ENCODE measurements at regions not wholly inside any gene's neighbourhood (a gene's known extent, or its start where the extent isn't known, plus 50 kb on each side); places are given as distances from the start of the nearest gene placed in this dataset.

DNA sequence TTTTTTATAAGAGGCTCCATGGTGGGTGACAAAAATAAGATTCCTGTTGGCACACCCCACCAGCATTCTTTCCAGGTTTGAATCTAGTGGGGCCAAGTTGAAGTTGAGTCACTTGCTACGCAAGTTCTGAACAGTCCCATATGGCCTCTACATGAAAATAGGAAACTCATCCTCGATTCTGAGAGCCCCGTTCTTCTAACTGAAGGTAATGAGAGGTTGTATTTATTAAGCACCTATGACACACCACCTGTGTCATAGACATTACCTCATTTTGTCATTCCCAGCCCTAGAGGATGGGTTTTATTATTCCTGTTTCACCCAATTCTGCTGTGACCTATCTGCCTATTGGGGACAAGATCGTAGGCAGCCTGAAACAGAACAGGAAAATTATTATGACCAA lies 131.7 kb downstream of the ACTL7B start:
- no peak for DNase-seq (ENCODE audit: low read depth in 1 of 2, low spot score in 1 of 2)

DNA sequence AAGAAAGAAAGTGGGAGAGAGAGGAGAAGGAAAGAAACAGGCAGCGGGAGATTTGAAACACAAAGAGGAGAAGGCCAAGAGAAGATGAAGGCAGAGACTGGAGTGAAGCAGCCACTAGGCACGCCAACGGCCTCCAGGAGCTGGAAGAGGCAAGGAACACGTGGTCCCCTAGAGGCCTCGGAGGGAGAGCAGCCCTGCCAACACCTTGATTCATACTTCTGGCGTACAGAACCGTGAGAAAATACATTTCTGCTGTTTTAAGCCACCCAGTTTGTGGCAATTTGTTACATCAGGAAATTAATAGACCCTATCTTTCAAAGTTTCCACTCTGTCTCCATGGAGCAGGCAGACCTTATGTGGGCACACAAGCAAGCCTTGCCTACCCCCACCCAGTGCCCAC lies 133.4 kb downstream of the ACTL7B start:
- no peak for DNase-seq (ENCODE audit: low read depth in 1 of 2, low spot score in 1 of 2)

DNA sequence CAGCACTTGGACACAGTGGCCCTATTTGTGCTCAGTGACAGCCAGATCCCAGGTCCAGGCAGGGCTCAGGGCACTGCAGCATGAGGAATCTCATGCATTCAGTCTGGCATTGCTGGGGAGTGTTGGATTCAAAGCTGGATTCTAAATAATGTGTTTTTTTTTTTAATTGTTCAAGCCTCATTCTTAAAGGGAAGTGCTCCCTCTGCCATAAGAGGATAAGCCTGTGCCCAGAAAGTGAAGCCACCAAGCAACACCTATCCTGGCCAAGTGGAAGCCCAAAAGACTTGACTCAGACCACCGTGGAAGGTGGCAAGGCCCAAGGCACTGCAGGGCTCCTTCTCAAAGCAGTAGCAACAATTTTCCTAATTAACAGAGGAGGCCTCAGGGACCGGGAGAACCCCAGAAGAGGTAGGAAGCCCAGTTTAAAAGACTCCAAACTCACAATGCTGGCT lies 135.6 kb downstream of the ACTL7B start:
- no peak for DNase-seq (ENCODE audit: low read depth in 1 of 2, low spot score in 1 of 2)

DNA sequence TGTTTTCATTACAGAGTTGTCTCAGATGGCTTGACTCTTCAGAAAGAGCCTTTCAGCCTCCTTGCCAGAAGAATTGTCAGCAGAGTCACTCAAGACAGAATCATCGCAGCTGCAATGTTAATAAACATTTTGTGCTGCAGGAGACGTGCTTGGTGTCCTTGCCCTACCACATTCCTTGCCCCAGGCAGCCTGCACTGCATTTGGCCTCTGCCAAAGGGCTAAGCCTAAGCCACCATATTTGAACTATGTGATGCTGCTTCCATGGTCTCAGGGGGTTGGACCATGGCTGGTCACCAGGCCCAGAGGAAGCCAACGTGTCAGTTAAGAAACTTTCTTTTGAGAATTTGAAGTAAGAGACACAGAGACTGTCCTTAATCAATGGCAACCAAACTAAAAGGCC lies 145.4 kb downstream of the ACTL7B start:
- DNase-seq (ENCODE audit: low read depth in 1 of 2, low spot score in 1 of 2), result no peak

DNA sequence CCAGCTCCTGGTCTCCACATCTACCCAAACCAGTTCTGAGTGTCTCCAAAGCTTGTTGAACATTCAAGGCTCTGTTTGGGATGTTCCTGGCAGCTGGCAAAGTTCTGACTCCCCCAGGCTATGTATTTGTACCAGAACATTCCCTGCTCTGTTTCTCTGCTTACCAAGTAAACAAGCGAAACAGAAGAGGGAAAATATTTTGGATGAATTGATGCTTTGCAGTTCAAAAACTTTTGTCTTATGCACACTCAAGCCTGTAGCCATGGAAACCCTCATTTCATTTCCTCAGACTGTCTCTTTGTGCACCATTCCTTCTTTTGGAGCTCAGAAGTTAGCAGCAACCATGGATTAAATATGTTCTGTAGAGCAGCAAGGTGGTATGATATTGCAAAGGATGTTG lies 145.8 kb downstream of the ACTL7B start:
- DNase-seq (ENCODE audit: low read depth in 1 of 2, low spot score in 1 of 2), result no peak

DNA sequence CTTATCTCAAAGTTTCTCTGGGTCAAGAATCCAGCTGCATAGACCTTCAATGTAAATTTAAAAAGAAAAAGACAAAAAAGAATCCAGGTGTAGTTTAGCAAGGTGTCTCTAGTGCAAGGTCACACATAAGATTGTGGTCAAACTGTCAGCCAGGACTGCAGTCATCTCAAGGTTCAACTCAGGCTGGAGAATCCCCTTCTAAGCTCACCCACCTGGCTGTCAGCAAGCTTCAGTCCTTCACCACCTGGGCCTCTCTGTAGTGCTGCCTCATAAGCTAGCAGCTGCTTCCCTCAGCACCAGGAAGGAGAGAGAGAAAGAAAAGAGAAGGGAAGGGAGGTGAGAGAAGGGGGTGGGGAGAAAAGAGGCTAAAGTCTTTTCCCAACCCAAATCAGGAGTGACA lies 146.7 kb downstream of the ACTL7B start:
- no peak for DNase-seq (ENCODE audit: low read depth in 1 of 2, low spot score in 1 of 2)

DNA sequence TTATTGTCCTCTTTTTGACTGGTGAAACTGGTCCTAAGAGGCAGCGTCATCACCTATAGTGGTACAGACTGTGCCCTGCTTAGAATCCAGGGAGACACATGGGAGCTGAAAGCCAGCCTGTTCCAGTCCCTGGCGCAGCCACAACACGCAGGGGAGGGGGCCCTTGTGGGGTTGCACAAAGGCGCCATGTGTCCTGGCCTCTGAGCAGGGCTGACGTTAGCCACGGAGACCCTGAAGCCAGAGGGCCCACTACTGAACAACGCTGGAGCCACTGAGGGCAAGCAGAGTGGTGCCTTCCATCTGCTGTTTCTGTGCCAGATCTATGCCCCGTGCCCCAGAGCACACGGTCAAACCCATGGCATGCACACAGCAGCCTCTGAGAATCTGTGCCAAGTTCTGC lies 147.3 kb downstream of the ACTL7B start:
- no peak for DNase-seq (ENCODE audit: low read depth in 1 of 2, low spot score in 1 of 2)

DNA sequence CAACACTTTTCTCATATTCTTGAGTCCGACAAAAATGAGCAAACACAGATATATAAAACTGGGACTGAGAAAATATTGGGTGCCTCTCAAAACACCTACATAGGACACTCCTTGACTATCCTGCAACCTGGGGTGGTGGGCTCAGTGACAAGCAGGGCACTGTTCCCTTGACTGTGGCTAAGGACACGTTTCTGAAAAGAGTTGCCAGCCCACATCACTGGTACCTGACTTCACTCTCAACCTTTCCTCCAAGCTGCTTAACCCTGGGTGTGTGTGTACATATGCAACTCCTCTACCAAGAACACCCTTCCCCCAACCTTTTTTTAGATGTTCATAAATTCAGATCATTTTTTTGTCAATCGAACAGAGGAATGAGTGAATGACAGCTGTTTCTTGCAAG lies 148.7 kb downstream of the ACTL7B start:
- no peak for DNase-seq (ENCODE audit: low read depth in 1 of 2, low spot score in 1 of 2)

DNA sequence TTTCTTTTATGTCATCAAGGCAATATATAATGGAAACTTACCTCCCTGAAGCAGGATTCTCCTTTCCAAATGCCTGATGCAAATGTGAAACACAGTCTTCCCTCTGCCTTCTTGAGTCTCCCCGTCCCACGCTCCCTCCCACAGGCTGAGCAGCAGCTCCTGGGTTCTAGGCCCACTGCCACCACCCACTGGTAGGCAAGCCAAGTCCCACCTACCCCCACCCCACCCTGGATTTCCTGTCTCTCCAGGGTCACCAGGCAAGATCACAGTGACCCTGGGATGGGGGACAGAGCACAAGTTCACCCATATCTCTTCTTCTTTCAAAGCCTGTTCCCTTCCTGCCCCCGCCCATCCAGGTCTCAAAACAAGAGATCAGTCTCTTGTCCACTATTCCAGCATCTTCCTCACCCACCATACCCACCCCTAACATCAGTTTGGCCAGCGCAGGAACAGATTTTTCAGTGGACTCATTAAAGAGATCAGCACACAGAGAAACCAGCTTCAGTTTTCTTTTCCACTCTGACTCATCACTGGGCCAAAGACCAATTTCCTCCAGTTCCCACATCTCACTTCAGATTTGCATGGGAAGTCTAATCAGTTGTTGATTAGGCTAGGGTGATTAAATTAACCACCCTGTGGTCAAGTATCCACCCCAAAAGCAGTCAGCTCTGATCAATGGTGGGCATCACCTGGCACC lies 151.5 kb downstream of the ACTL7B start:
- no peak for DNase-seq (ENCODE audit: low read depth in 1 of 2, low spot score in 1 of 2)

DNA sequence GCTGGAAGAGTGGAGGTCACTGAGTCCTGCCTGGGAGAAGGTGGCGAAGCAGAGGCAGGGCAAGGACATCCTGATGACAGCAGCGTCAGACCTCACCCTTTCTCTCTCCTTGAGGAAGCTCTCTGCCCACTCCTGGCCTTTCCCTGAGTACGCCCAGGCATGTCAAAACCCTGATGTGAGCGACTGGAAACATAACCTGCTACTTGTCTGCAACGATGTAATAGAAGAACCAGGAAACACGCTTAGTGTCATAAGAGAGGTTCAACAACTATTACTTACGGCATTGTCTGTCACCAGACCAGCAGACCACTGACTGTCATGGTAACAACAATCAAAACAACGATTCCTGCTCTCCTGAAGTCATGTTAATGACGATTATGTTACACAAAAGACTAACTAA lies 152.4 kb downstream of the ACTL7B start:
- no peak for DNase-seq (ENCODE audit: low read depth in 1 of 2, low spot score in 1 of 2)

DNA sequence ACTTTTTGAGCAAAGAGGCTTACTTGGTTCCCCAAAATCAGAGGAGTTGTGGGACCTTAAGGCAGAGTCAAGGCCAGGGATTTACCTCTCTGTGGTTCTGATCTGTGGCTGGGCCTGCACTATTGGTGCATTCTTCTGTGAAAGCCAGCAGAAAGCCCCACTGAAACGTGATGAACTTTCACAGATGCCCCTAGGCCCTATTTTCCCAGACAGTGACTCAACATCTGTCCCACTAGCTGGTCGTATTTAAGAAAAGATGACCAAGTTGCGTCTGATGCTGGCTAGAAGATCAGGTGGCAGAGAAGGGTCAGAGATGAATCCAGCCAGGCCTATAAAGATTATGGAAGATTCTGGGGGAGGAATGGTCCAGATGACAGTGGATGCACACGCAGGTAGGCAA lies 153.1 kb downstream of the ACTL7B start:
- DNase-seq (ENCODE audit: low read depth in 1 of 2, low spot score in 1 of 2), result no peak

DNA sequence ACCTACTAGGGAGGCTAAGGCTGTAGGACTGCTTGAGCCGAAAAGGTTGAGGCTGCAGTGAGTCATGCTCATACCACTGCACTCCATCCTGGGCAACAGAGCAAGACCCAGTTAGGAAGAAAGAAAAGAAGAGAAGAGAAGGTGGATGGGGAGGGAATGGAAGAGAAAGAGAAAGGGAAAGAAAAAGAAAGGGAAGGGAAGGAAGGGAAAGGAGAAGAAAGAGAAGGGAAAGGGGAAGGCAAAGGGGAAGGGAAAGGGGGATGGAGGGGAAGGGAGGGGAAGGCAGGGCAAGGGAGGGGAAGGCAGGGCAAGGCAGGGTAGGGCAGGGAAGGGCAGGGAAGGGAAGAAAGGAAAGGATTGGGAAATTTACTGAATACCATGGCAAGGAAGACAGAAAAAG lies 157.0 kb downstream of the ACTL7B start:
- DNase-seq (ENCODE audit: low read depth in 1 of 2, low spot score in 1 of 2), result no peak

DNA sequence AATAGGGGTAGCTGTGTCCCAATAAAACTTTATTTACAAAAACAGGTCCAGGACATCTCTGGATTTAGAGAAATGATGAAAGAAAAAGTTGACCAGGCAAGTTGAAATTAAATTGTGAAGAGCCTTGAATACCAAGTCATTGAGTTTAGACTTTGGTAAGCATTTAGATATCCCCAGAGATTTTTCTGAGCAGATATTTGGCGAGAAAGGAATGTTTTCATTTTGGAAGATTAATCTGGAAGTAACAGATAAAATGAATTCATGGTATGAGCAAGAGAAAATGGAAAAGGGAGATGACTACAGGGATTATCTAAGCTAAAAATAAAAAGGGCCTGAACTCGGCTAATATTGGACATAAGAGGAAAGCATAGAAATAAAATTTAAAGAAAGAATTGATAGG lies 157.6 kb downstream of the ACTL7B start:
- DNase-seq (ENCODE audit: low read depth in 1 of 2, low spot score in 1 of 2), result no peak

DNA sequence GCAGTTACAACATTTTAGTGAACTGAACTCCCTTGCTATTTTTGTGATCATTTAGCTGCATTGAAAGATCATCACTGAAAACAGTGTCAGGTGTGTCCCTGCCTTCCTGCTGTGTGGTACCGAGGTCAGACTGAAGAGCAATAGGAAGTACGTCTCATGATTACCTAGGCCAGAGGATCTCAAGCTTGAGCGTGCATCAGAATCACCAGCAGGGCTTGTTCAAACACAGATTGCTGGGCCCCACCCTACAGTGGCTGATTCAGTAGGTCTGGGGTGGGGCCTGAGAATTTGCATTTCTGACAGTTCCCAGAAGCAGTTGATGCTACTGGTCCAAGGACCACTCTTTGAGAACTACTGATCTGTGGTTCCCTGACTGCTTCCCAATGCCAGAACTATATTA lies 159.6 kb downstream of the ACTL7B start:
- no peak for DNase-seq (ENCODE audit: low read depth in 1 of 2, low spot score in 1 of 2)

DNA sequence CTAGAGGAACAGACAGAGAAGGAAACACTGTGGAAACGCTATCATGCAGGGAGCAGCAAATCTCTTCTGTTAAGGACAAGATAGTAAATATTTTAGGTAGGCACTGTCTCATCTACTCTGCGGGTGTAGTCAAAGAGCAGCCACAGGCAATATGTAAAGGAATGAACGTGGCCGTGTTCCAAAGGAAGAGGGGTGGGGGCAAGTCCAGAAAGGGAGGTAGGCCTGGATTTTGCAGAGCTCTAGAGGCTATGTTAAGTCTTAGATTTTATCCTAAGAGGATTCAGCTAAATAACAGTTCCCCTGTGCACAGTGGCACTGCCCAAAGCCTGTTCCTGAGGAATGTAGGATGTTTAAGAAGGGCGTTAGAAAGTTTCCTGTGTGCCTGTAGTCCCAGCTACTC lies 161.6 kb downstream of the ACTL7B start:
- DNase-seq (ENCODE audit: low read depth in 1 of 2, low spot score in 1 of 2), result no peak

DNA sequence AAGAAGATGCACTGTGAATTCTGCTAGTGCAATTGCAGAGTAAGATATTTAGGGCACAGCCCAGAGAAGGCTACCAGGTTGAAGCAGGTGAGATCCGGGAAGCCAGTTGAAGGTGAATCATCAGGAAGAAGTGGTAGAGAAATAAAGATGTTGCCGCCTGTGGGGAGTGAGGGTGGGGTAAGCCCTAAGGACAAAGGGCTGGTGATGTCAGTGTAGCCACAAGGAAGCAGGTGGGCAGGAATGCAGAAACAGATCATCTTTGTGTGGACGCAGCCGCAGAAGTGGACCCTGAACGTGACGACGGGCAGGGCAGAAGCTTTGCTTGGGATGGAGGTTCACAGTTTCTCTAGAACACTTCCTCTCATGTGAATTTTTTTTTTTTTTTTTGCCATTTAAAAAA lies 164.2 kb downstream of the ACTL7B start:
- no peak for DNase-seq (ENCODE audit: low read depth in 1 of 2, low spot score in 1 of 2)

DNA sequence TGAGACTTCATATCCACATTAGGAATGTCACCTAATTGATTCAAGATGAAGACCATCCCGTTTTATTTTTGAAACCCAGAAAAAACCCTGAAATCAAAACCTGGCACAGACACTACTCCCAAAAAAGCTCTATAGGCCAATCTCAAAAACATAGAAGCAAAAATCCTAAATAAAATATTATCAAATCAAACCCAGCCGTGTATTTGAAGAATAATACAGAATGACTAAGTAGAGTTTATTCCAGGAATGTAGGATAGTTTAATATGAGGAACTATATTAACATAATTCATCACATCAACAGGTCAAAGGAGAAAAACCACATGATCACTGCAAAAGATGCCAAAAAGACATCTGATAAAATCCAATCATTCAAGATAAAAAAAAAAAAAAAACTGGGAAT lies 167.1 kb downstream of the ACTL7B start:
- DNase-seq (ENCODE audit: low read depth in 1 of 2, low spot score in 1 of 2), result no peak

DNA sequence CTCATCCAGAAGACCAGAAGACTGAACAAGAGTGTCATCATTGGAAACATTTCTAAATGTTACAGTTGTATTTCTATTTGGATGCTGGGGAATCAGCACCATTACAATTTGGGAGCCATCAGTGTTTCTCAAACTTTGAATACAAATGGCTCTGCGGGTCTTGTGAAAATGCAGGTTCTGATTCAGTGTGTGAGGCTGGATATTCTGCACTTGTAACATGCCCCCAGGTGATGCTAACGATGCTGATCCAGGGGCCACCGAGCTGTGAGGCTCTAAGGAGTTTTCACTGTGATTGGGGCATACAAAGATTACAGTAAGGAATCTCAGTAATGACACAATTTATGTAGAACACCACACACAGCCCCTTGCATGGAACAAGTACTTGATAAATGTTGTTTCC lies 167.7 kb downstream of the ACTL7B start:
- no peak for DNase-seq (ENCODE audit: low read depth in 1 of 2, low spot score in 1 of 2)

DNA sequence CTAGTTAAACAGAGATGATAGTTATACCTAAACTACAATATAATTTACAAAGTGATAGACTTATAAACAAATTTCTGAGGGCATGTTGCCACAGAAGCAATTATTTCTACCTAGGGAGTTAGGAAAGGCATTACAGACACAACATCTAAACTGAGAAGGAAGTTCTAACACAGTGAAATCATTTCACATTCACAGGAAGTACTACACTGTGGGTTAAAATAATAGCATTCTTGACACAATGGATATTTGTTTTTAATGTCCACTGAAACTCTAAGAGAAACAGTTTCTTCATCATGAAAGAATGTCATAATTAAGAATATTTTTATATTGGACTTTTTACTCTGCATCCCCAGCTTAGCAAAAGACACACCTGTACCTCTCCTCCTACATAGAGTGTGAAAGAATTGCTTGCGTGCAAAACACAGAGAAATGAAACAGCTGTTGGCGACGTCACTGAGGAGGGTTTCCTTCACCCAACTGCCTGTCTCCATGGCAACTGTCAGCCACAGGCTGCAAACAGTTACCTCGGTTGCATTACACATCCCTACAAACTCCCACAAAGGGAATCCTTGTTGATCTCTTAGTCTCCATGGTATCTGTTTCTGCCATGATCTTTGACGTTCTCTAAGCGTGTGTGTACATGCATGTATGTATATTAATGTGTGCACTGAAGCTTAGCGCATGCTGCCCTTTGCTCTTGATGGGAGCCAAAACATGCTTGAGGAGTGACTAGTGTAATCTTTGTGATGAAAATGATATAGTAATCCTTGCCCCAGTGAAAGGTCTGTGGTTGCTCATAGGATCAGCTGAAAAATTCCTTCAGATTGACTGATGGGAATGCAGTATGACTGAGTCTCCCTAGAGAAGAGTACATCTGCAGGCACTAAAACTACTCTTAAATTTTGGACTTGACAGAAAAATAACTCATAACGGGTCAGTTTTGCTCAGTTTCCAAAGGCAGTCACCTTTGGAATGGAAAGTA lies 168.5 kb downstream of the ACTL7B start:
- DNase-seq (ENCODE audit: low read depth in 1 of 2, low spot score in 1 of 2), result no peak

DNA sequence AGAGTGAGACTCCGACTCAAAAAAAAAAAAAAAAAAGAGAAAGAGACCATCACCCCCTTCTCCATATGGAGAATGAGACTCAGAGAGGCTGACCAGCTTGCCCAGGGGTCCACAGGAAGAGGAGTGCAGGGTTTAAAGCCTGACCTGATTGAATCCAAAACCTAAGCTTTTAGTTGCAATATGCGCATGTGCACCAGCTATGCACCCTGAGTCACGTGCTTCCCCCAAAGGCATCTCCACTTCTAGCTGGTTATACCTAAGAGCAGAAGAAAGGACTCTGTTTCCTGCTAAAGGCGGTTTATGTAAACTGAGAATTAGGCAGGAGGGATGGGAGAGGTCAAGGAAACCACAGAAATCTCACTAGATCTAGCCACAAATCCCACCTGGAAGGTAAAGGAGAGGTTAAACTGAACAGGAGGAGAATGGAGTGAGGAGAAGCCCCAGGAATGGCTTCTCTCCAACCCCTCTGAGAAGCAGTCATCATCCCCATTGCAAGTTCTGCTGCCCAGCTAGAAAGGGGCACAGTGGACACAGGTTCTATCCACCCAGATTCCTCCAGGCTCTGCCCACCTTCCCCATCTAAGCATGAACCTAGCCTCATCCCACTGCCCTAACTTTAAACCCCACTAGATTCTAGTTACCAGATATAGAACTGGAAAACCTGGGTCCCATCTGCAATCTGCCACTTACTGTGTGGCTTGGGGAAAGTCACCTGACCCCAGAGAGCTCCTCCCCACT lies 171.3 kb downstream of the ACTL7B start:
- DNase-seq (ENCODE audit: low read depth in 1 of 2, low spot score in 1 of 2), result no peak

DNA sequence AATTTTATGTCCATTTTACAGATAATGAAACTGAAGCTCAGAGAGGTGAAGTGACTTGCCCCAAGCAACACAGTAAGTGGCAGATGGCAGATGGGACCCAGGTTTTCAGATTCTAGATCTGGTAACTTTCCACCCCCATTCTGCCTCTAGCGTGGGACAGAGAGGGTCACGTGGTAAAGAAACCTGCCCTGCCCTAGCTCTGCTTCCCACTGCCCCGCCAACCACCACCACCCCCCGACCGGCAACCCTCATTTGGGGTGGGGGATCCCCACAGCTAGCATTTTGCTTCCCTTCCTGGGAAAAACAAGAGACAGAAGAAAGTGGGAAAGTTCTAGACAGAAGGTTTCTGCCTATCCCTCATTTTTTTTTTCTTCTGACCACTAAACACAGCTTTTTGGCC lies 172.5 kb downstream of the ACTL7B start:
- DNase-seq (ENCODE audit: low read depth in 1 of 2, low spot score in 1 of 2), result no peak

All from activated CD4-positive, alpha-beta T cell treated with anti-CD3 and anti-CD28 coated beads, Interleukin-2, amount 50 U/mL, for 24 hours (primary cell).